ENCODE measurements at regions not wholly inside any gene's neighbourhood (a gene's known extent, or its start where the extent isn't known, plus 50 kb on each side); places are given as distances from the start of the nearest gene placed in this dataset.

DNA sequence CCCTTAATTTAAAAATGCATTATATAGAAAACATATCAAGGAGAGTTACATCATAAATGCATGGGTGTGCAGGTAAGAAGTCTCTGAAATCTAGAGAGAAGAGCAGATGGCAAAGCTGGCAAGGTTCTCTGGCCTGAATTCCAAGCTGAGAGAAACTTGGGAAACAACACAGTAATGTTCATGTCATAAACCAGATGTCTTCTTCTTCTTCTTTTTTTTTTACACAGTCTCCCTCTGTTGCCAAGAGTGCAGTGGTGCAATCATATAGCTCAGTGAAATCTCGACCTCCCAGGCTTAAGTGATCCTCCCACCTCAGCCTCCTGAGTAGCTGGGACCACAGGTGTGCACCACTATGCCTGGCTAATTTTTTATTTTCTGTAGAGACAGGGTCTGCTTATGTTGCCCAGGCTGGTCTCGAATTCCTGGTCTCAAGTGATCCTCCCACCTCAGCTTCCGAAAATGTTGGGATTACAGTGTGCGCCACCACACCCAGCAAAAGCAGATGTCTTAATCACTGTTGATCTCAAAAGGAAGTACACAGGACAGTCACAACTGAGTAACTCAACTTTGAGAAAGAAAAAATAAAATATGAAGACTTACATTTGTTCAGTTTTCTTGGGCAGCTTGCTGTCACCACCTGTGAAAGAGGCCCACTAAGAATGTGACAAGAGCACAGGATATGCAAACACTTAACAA, 77.3 kb downstream of the DNAAF9 start:
- H3K27ac ChIP-seq, result no peak overlapping the region
- peaks cover 0 to 36% of the 10 kb centered on the region in 2 donors for H3K36me3 ChIP-seq
- peaks cover 8% of the 10 kb centered on the region for H3K4me1 ChIP-seq
- no peak overlapping the region for H3K4me3 ChIP-seq
- TF ChIP-seq POLR2AphosphoS5 (IDR thresholded peaks at IDR 0.05; ENCODE audit: insufficient read depth in 1 of 2, low read depth in 1 of 2) (no peak), POLR2A (IDR thresholded peaks at IDR 0.05) (no peak)
- TF ChIP-seq, protein P1, sequence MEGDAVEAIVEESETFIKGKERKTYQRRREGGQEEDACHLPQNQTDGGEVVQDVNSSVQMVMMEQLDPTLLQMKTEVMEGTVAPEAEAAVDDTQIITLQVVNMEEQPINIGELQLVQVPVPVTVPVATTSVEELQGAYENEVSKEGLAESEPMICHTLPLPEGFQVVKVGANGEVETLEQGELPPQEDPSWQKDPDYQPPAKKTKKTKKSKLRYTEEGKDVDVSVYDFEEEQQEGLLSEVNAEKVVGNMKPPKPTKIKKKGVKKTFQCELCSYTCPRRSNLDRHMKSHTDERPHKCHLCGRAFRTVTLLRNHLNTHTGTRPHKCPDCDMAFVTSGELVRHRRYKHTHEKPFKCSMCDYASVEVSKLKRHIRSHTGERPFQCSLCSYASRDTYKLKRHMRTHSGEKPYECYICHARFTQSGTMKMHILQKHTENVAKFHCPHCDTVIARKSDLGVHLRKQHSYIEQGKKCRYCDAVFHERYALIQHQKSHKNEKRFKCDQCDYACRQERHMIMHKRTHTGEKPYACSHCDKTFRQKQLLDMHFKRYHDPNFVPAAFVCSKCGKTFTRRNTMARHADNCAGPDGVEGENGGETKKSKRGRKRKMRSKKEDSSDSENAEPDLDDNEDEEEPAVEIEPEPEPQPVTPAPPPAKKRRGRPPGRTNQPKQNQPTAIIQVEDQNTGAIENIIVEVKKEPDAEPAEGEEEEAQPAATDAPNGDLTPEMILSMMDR (IDR thresholded peaks at IDR 0.05), result no peak
- H3K27me3 ChIP-seq, result no peaks in the 10 kb centered on the region
- no peak for DNase-seq (ENCODE audit: extremely low spot score in 2 of 2)
- H3K9me3 ChIP-seq, result no peaks in the 10 kb centered on the region
- intact Hi-C loops (cut with DNase I), result no loop called here

DNA sequence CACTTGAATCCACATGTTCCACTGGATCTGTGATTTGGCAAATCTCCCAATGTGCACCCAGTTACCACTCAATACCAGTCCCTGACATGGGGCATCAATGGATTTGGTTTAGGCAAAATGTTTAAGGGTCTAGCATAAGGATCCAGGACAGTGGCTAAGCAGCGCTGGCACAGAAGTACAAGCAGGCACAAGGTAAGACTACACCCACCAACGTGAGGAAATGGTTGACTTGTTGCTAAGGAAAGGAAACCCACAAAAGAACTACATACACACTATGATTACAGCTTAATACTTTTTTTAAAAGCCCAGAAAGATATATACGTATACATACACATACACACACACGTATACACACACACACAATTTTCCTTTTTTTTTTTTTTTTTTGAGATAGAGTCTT, 79.0 kb downstream of the DNAAF9 start:
- no peaks in the 10 kb centered on the region for H3K9me3 ChIP-seq
- H3K4me3 ChIP-seq, result no peak overlapping the region
- intact Hi-C loops (cut with DNase I), result no loop called here
- H3K4me1 ChIP-seq, result peaks cover 8% of the 10 kb centered on the region
- H3K27me3 ChIP-seq, result no peaks in the 10 kb centered on the region
- DNase-seq (ENCODE audit: extremely low spot score in 2 of 2), result no peak
- peaks cover 0 to 44% of the 10 kb centered on the region in 2 donors for H3K36me3 ChIP-seq
- TF ChIP-seq, protein P1 (IDR thresholded peaks at IDR 0.05), result no peak
- TF ChIP-seq POLR2A (IDR thresholded peaks at IDR 0.05), result no peak
- no peak for TF ChIP-seq POLR2AphosphoS5 (IDR thresholded peaks at IDR 0.05; ENCODE audit: insufficient read depth in 1 of 2, low read depth in 1 of 2)
- no peak overlapping the region for H3K27ac ChIP-seq

DNA sequence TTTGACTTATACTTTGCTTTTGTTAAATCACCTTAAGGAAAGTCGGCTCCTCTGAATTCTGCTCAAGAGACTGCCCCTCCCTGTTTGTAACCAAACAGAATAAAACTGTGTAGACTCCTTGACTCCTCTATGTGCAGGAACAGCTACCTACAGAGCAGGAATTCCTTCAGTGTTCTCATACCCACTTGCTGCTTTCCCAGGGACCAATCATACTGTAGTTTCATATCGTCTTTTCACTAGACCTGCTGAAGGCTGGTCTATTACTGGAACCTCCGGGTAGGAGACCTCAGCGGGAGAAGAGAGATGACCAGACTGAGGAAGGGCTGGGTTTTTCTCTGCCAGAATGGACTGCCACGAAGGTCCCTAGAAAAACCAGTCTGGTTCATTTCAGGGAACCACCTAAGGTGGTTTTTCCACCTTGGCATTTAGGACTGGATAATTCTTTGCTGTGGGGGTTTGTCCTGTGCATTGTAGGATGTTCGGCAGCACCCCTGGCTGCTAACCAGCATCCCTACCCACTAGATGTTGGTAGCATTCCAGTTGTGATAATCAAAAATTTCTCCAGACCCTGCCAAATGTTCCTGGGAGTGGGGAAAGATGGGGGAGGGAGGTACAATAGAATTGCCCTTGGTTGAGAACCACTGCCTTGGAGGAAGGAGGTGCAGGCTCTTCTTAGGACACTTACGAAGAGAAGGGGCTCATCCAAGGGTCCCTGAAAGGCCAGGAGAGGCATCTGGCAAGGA, 80.5 kb downstream of the DNAAF9 start:
- Histone ChIP-seq H3K27ac (no peak overlapping the region), H3K4me1 (peaks cover 8% of the 10 kb centered on the region), H3K4me3 (no peak overlapping the region), H3K27me3 (no peaks in the 10 kb centered on the region), H3K9me3 (no peaks in the 10 kb centered on the region), H3K36me3 (peaks cover 0 to 37% of the 10 kb centered on the region in 2 donors)
- intact Hi-C loops (cut with DNase I), result no loop called here
- TF ChIP-seq, protein P1 (IDR thresholded peaks at IDR 0.05), result no peak
- no peak for TF ChIP-seq POLR2AphosphoS5 (IDR thresholded peaks at IDR 0.05; ENCODE audit: insufficient read depth in 1 of 2, low read depth in 1 of 2)
- no peak for TF ChIP-seq POLR2A (IDR thresholded peaks at IDR 0.05)
- DNase-seq (ENCODE audit: extremely low spot score in 2 of 2), result no peak

DNA sequence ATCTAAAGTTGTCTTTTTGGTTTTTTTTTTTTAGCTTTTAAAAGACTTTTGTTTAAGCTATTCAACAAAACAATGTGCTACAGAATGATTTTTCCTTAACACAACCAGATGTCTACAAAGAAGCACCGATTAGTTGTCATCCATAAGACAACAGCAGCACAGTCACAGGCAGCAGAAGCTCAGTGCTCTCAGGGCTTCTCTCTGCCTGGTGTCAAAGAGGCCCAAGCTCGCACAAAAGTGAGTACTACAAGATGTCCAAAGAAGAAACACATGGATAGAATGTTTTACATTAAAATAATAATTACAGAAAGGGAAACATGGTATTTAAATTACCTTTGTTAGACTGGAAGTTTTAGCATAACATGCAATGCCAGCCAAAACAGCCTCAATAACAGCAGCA, 81.6 kb downstream of the DNAAF9 start:
- intact Hi-C loops (cut with DNase I), result no loop called here
- no peaks in the 10 kb centered on the region for H3K9me3 ChIP-seq
- H3K27me3 ChIP-seq, result no peaks in the 10 kb centered on the region
- TF ChIP-seq, protein P1 (IDR thresholded peaks at IDR 0.05), result no peak
- TF ChIP-seq POLR2AphosphoS5 (IDR thresholded peaks at IDR 0.05; ENCODE audit: insufficient read depth in 1 of 2, low read depth in 1 of 2) (no peak), POLR2A (IDR thresholded peaks at IDR 0.05) (no peak)
- no peak overlapping the region for H3K4me3 ChIP-seq
- H3K4me1 ChIP-seq, result peaks cover 8% of the 10 kb centered on the region
- DNase-seq (ENCODE audit: extremely low spot score in 2 of 2), result no peak
- H3K27ac ChIP-seq, result no peak overlapping the region
- H3K36me3 ChIP-seq, result peaks cover 0 to 40% of the 10 kb centered on the region in 2 donors

DNA sequence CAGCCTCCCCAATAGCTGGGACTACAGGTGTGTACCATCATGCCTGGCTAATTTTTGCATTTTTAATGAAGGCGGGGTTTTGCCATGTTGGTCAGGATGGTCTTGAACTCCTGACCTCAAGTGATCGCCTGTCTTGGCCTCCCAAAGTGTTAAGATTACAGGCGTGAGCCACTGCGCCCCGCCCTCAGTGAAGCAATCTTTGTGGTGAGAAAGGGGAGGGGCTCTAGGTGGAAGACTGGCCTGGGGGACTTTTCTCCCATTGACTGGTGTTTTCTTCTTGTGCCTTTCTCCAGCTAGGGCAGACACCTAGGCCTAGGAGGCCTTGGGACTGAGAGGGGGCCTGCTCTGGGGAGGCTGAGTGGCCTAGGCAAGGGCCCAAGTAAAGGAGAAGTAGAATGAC, 84.1 kb downstream of the DNAAF9 start:
- TF ChIP-seq POLR2A (IDR thresholded peaks at IDR 0.05) (no peak), POLR2AphosphoS5 (IDR thresholded peaks at IDR 0.05; ENCODE audit: insufficient read depth in 1 of 2, low read depth in 1 of 2) (no peak)
- TF ChIP-seq, protein P1 (IDR thresholded peaks at IDR 0.05), result no peak
- Histone ChIP-seq H3K4me1 (peaks cover 8% of the 10 kb centered on the region), H3K9me3 (no peaks in the 10 kb centered on the region), H3K27ac (no peak overlapping the region), H3K36me3 (peaks cover 0 to 39% of the 10 kb centered on the region in 2 donors), H3K27me3 (no peaks in the 10 kb centered on the region), H3K4me3 (no peak overlapping the region)
- intact Hi-C loops (cut with DNase I), result loop anchor here (2.0 kb wide), 1 partner anchor 71 kb away; no protein-coding TSS in a partner anchor
- no peak for DNase-seq (ENCODE audit: extremely low spot score in 2 of 2)

Data from vagina (tissue), 2 donors.